ENCODE measurements at regions not wholly inside any gene's neighbourhood (a gene's known extent, or its start where the extent isn't known, plus 50 kb on each side); places are given as distances from the start of the nearest gene placed in this dataset.

- H3K4me3 ChIP-seq, result no peak overlapping the region
- H3K27ac ChIP-seq, result no peak overlapping the region
Observed at GRCh38 chr13:106028911-106029310, 506.6 kb downstream of the EFNB2 start.

GRCh38 chr13:106011600-106011999 is 523.9 kb downstream of the EFNB2 start:
- Histone ChIP-seq H3K27ac (no peak overlapping the region), H3K4me3 (no peak overlapping the region)

- H3K27ac ChIP-seq, result no peak overlapping the region
- H3K4me3 ChIP-seq, result no peak overlapping the region
Observed at GRCh38 chr13:106010836-106011235, 524.6 kb downstream of the EFNB2 start.

GRCh38 chr13:106008540-106008939 is 526.9 kb downstream of the EFNB2 start:
- no peak overlapping the region for H3K27ac ChIP-seq
- no peak overlapping the region for H3K4me3 ChIP-seq

GRCh38 chr13:106007156-106007555 is 528.3 kb downstream of the EFNB2 start:
- Histone ChIP-seq H3K4me3 (no peak overlapping the region), H3K27ac (no peak overlapping the region)

GRCh38 chr13:106003651-106004050 is 531.8 kb downstream of the EFNB2 start:
- Histone ChIP-seq H3K4me3 (no peak overlapping the region), H3K27ac (no peak overlapping the region)

- Histone ChIP-seq H3K4me3 (no peak overlapping the region), H3K27ac (no peak overlapping the region)
Observed at GRCh38 chr13:106001443-106001842, 534.0 kb downstream of the EFNB2 start.

GRCh38 chr13:105997581-105998550 is 537.6 kb downstream of the EFNB2 start:
- no peak overlapping the region for H3K4me3 ChIP-seq
- H3K27ac ChIP-seq, result peak overlapping the region in 1 of 21 experiments; percentile 64

GRCh38 chr13:105996391-105997025 is 539.0 kb downstream of the EFNB2 start:
- Histone ChIP-seq H3K4me3 (no peak overlapping the region), H3K27ac (no peak overlapping the region)

- Histone ChIP-seq H3K4me3 (no peak overlapping the region), H3K27ac (no peak overlapping the region)
Observed at GRCh38 chr13:105994340-105994739, 541.1 kb downstream of the EFNB2 start.

- Histone ChIP-seq H3K27ac (peak overlapping the region in 16 of 21 experiments; percentile 9 to 73 (median 37)), H3K4me3 (no peak overlapping the region)
Observed at GRCh38 chr13:105991622-105992277, 543.7 kb downstream of the EFNB2 start.

GRCh38 chr13:105991131-105991530 is 544.3 kb downstream of the EFNB2 start:
- H3K4me3 ChIP-seq, result no peak overlapping the region
- peak overlapping the region in 10 of 21 experiments; percentile 1 to 61 (median 28) for H3K27ac ChIP-seq

- Histone ChIP-seq H3K4me3 (no peak overlapping the region), H3K27ac (peak overlapping the region in 6 of 21 experiments; percentile 1 to 61 (median 15))
Observed at GRCh38 chr13:105990256-105990958, 545.1 kb downstream of the EFNB2 start.

- Histone ChIP-seq H3K4me3 (no peak overlapping the region), H3K27ac (peak overlapping the region in 2 of 21 experiments; percentile 13 to 18)
Observed at GRCh38 chr13:105984646-105985045, 550.8 kb downstream of the EFNB2 start.

- Histone ChIP-seq H3K27ac (peak overlapping the region in 2 of 21 experiments; percentile 13 to 18), H3K4me3 (no peak overlapping the region)
Observed at GRCh38 chr13:105984236-105984635, 551.2 kb downstream of the EFNB2 start.

- Histone ChIP-seq H3K27ac (no peak overlapping the region), H3K4me3 (no peak overlapping the region)
Observed at GRCh38 chr13:105982219-105982930, 553.1 kb downstream of the EFNB2 start.

GRCh38 chr13:105979131-105980011 is 556.1 kb downstream of the EFNB2 start:
- Histone ChIP-seq H3K27ac (peak overlapping the region in 4 of 21 experiments; percentile 7 to 67 (median 18)), H3K4me3 (peak overlapping the region in 1 of 7 experiments; percentile 22)

GRCh38 chr13:105974380-105974779 is 561.1 kb downstream of the EFNB2 start:
- H3K27ac ChIP-seq, result no peak overlapping the region

More at GRCh38 chr13:105974380-105974779, 561.1 kb downstream of the EFNB2 start:
- no peak overlapping the region for H3K4me3 ChIP-seq
